ENCODE measurements at regions not wholly inside any gene's neighbourhood (a gene's known extent, or its start where the extent isn't known, plus 50 kb on each side); places are given as distances from the start of the nearest gene placed in this dataset.

DNA sequence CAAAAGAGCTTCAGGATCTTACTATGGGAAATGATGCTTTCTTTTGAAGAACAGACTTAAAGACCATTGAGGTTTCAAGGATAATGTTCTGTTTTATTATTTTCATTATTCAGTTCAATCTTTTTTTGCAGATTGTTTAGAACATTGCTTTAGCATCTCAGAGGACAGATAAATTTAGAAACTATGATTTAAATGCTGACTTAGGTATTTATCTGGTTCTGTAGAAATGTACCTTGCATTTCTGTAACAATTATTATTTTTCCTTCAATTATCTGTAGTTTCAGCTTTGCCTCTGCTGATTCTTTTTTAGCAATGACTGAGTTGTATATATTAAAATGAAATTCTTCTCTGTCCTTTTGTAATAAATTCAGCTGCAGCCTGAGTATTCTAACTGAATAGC is 205.4 kb upstream of the PCSK2 start:
- H4K20me1 ChIP-seq (ENCODE audit: control insufficient read depth, insufficient read depth), result no peaks in the 10 kb centered on the region
- ChIA-PET CTCF (no interaction called here), SMC1A (ENCODE audit: uncharacterized antibody, unreplicated experiment) (no interaction called here), RAD21 (ENCODE audit: unreplicated experiment) (no interaction called here), POLR2A (no interaction called here)
- H3K36me3 ChIP-seq (ENCODE audit: control insufficient read depth in 2 of 2, insufficient read depth in 2 of 2, low read length in 1 of 2), result no peaks in the 10 kb centered on the region
- H3K4me2 ChIP-seq (ENCODE audit: control insufficient read depth, insufficient read depth), result no peak overlapping the region
- no peaks in the 10 kb centered on the region for H3K9me3 ChIP-seq (replicated peaks; ENCODE audit: control insufficient read depth, insufficient read depth, low read length)
- no peak overlapping the region for H3K9ac ChIP-seq (ENCODE audit: control insufficient read depth, insufficient read depth, low read length)
- no peak overlapping the region for H2AFZ ChIP-seq (ENCODE audit: control insufficient read depth, low read depth, low read length)
- no peaks in the 10 kb centered on the region for H3K79me2 ChIP-seq (ENCODE audit: control insufficient read depth, insufficient read depth, low read length)
- FAIRE-seq (no peak), DNase-seq (ENCODE audit: low read depth, low spot score) (no peak), ATAC-seq (no peak)
- in situ Hi-C loops (cut with MboI) (no loop called here), intact Hi-C loops (cut with micrococcal nuclease; ENCODE audit: unreplicated experiment) (no loop called here)
- H3K27ac ChIP-seq (ENCODE audit: control insufficient read depth, insufficient read depth), result no peak overlapping the region
- H3K27me3 ChIP-seq (replicated peaks in 1 of 2; ENCODE audit: control insufficient read depth in 2 of 2, insufficient read depth in 2 of 2, low read length in 1 of 2), result no peaks in the 10 kb centered on the region
- no peak for TF ChIP-seq CHD1 (IDR thresholded peaks at IDR 0.05; ENCODE audit: low read depth, low read length)
- TF ChIP-seq BMI1 (IDR thresholded peaks at IDR 0.05; ENCODE audit: borderline replicate concordance), result no peak
- no peak for TF ChIP-seq BRCA1 (IDR thresholded peaks at IDR 0.05; ENCODE audit: low read depth, low read length)
- no peak for TF ChIP-seq POLR2AphosphoS2 (IDR thresholded peaks at IDR 0.05; ENCODE audit: low read depth, low read length)
- TF ChIP-seq, protein P1, sequence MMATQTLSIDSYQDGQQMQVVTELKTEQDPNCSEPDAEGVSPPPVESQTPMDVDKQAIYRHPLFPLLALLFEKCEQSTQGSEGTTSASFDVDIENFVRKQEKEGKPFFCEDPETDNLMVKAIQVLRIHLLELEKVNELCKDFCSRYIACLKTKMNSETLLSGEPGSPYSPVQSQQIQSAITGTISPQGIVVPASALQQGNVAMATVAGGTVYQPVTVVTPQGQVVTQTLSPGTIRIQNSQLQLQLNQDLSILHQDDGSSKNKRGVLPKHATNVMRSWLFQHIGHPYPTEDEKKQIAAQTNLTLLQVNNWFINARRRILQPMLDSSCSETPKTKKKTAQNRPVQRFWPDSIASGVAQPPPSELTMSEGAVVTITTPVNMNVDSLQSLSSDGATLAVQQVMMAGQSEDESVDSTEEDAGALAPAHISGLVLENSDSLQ (IDR thresholded peaks at IDR 0.05), result no peak
- TF ChIP-seq RAD21 (IDR thresholded peaks at IDR 0.05; ENCODE audit: insufficient read depth, low read depth, low read length), result no peak
- no peak for TF ChIP-seq CHD2 (IDR thresholded peaks at IDR 0.05; ENCODE audit: borderline replicate concordance, low read depth, low read length)
- TF ChIP-seq, protein P2, sequence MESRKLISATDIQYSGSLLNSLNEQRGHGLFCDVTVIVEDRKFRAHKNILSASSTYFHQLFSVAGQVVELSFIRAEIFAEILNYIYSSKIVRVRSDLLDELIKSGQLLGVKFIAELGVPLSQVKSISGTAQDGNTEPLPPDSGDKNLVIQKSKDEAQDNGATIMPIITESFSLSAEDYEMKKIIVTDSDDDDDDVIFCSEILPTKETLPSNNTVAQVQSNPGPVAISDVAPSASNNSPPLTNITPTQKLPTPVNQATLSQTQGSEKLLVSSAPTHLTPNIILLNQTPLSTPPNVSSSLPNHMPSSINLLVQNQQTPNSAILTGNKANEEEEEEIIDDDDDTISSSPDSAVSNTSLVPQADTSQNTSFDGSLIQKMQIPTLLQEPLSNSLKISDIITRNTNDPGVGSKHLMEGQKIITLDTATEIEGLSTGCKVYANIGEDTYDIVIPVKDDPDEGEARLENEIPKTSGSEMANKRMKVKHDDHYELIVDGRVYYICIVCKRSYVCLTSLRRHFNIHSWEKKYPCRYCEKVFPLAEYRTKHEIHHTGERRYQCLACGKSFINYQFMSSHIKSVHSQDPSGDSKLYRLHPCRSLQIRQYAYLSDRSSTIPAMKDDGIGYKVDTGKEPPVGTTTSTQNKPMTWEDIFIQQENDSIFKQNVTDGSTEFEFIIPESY (IDR thresholded peaks at IDR 0.05), result no peak
- TF ChIP-seq, protein P3, sequence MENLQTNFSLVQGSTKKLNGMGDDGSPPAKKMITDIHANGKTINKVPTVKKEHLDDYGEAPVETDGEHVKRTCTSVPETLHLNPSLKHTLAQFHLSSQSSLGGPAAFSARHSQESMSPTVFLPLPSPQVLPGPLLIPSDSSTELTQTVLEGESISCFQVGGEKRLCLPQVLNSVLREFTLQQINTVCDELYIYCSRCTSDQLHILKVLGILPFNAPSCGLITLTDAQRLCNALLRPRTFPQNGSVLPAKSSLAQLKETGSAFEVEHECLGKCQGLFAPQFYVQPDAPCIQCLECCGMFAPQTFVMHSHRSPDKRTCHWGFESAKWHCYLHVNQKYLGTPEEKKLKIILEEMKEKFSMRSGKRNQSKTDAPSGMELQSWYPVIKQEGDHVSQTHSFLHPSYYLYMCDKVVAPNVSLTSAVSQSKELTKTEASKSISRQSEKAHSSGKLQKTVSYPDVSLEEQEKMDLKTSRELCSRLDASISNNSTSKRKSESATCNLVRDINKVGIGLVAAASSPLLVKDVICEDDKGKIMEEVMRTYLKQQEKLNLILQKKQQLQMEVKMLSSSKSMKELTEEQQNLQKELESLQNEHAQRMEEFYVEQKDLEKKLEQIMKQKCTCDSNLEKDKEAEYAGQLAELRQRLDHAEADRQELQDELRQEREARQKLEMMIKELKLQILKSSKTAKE (IDR thresholded peaks at IDR 0.05; ENCODE audit: low read depth, poor library complexity, severe bottlenecking), result no peak
- no peak for TF ChIP-seq CREM (IDR thresholded peaks at IDR 0.05; ENCODE audit: low read depth)
- TF ChIP-seq, protein P4, sequence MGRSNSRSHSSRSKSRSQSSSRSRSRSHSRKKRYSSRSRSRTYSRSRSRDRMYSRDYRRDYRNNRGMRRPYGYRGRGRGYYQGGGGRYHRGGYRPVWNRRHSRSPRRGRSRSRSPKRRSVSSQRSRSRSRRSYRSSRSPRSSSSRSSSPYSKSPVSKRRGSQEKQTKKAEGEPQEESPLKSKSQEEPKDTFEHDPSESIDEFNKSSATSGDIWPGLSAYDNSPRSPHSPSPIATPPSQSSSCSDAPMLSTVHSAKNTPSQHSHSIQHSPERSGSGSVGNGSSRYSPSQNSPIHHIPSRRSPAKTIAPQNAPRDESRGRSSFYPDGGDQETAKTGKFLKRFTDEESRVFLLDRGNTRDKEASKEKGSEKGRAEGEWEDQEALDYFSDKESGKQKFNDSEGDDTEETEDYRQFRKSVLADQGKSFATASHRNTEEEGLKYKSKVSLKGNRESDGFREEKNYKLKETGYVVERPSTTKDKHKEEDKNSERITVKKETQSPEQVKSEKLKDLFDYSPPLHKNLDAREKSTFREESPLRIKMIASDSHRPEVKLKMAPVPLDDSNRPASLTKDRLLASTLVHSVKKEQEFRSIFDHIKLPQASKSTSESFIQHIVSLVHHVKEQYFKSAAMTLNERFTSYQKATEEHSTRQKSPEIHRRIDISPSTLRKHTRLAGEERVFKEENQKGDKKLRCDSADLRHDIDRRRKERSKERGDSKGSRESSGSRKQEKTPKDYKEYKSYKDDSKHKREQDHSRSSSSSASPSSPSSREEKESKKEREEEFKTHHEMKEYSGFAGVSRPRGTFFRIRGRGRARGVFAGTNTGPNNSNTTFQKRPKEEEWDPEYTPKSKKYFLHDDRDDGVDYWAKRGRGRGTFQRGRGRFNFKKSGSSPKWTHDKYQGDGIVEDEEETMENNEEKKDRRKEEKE (IDR thresholded peaks at IDR 0.05), result no peak
- no peaks in the 10 kb centered on the region for H3K4me1 ChIP-seq (ENCODE audit: control insufficient read depth, insufficient read depth, low read length)
- H3K4me3 ChIP-seq, result no peak overlapping the region
- BruUV-seq (replicated peaks), result no TSS peak
